ENCODE measurements at regions not wholly inside any gene's neighbourhood (a gene's known extent, or its start where the extent isn't known, plus 50 kb on each side); places are given as distances from the start of the nearest gene placed in this dataset.

- TF ChIP-seq POLR2A (IDR thresholded peaks at IDR 0.05) (no peak), CTCF (IDR thresholded peaks at IDR 0.05) (no peak), POLR2AphosphoS5 (IDR thresholded peaks at IDR 0.05) (no peak), EP300 (IDR thresholded peaks at IDR 0.05; ENCODE audit: low read depth) (no peak)
These were observed 125.0 kb downstream of the C6orf118 start for GRCh38 chr6:165184192-165184979.
